ENCODE measurements at regions not wholly inside any gene's neighbourhood (a gene's known extent, or its start where the extent isn't known, plus 50 kb on each side); places are given as distances from the start of the nearest gene placed in this dataset.

DNA sequence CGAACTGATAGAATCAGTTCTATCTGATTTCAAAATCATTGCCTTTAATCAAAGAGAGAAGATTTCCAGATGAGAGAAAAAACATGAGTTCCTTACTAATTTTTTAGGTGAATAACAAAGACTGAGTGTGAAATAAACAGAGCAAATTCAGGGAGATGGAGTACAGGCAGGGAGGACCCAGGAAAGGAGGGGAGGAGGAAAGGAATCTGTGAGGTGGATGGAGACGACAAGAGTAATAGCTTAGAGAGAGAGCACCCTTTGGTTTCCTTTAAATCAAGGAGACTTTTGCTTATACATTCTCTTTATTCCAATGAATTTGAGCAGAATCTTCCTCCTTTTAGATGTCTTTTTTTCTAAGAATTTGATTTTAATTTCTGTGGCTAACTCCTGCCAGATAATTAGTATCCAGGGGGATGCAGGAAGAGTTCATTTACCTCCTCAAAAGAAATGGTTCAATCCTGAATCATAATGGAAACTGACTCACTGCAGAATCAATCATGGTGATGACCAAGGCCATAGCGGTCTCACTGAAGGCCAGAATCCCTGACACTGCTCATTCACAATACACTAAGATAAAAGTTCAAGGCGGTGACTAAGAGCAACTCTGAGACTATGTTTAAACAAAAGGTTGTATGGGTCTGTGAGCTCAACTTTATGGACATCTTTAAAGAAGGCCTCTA, 234.0 kb upstream of the ZC3H12C start:
- no peaks in the 10 kb centered on the region for H3K9me3 Mint-ChIP-seq
- ChIA-PET POLR2A (no interaction called here), CTCF (no interaction called here)
- no peak overlapping the region for H3K4me3 Mint-ChIP-seq
- DNase-seq, result no peak
- Histone ChIP-seq H3K4me1 (ENCODE audit: control insufficient read depth in 1 of 2, extremely low read depth in 1 of 2, insufficient read depth in 2 of 2, low read length in 2 of 2) (no peaks in the 10 kb centered on the region), H3K36me3 (ENCODE audit: control insufficient read depth in 2 of 2, extremely low read depth in 1 of 2, insufficient read depth in 1 of 2, low read length in 1 of 2) (no peaks in the 10 kb centered on the region), H3K27me3 (replicated peaks in 1 of 2; ENCODE audit: control insufficient read depth in 2 of 2, extremely low read depth in 1 of 2, insufficient read depth in 2 of 2, low read length in 1 of 2) (no peaks in the 10 kb centered on the region), H3K4me3 (ENCODE audit: control insufficient read depth in 1 of 2, extremely low read depth in 1 of 2, low read length in 1 of 2) (no peak overlapping the region), H3K9me3 (no peaks in the 10 kb centered on the region), H3K27ac (ENCODE audit: low read length) (no peak overlapping the region)
- H3K36me3 Mint-ChIP-seq, result no peaks in the 10 kb centered on the region
- no peak for ATAC-seq (replicated peaks in 1 of 4)
- H3K4me1 Mint-ChIP-seq, result no peaks in the 10 kb centered on the region
- no peak overlapping the region for H3K27ac Mint-ChIP-seq
- no CpG with 5 or more reads among the region's 4 CpGs for WGBS (ENCODE audit: insufficient coverage)
- H3K27me3 Mint-ChIP-seq, result no peaks in the 10 kb centered on the region

DNA sequence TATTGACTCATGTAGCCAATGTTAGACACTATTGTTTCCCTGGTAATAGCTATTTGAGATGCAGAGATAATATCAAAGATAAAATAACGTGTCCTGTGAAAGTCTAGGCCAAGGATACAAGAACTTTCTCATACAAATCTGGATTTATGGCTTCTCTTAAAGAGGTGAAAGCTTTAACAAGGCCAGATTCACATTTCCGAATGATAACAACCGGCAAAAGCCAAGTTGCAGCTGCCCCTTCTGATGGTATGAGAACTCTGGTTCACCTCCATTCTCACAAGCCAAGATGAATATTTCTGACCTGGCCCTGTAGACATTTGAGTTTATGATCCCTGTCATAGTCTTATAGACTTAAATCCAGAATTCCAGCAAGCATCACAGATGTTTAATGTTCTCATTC, 230.4 kb upstream of the ZC3H12C start:
- ATAC-seq (replicated peaks in 1 of 4), result no peak
- ChIA-PET POLR2A (no interaction called here), CTCF (no interaction called here)
- no peak overlapping the region for H3K4me3 Mint-ChIP-seq
- Histone ChIP-seq H3K27ac (ENCODE audit: low read length) (no peak overlapping the region), H3K27me3 (replicated peaks in 1 of 2; ENCODE audit: control insufficient read depth in 2 of 2, extremely low read depth in 1 of 2, insufficient read depth in 2 of 2, low read length in 1 of 2) (no peaks in the 10 kb centered on the region), H3K4me1 (ENCODE audit: control insufficient read depth in 1 of 2, extremely low read depth in 1 of 2, insufficient read depth in 2 of 2, low read length in 2 of 2) (no peaks in the 10 kb centered on the region), H3K4me3 (ENCODE audit: control insufficient read depth in 1 of 2, extremely low read depth in 1 of 2, low read length in 1 of 2) (no peak overlapping the region), H3K36me3 (ENCODE audit: control insufficient read depth in 2 of 2, extremely low read depth in 1 of 2, insufficient read depth in 1 of 2, low read length in 1 of 2) (no peaks in the 10 kb centered on the region), H3K9me3 (no peaks in the 10 kb centered on the region)
- WGBS (ENCODE audit: insufficient coverage), result 100% methylated on average over 1 of the region's 3 CpGs
- H3K27me3 Mint-ChIP-seq, result no peaks in the 10 kb centered on the region
- no peak overlapping the region for H3K27ac Mint-ChIP-seq
- no peaks in the 10 kb centered on the region for H3K4me1 Mint-ChIP-seq
- DNase-seq, result no peak
- no peaks in the 10 kb centered on the region for H3K36me3 Mint-ChIP-seq
- no peaks in the 10 kb centered on the region for H3K9me3 Mint-ChIP-seq

DNA sequence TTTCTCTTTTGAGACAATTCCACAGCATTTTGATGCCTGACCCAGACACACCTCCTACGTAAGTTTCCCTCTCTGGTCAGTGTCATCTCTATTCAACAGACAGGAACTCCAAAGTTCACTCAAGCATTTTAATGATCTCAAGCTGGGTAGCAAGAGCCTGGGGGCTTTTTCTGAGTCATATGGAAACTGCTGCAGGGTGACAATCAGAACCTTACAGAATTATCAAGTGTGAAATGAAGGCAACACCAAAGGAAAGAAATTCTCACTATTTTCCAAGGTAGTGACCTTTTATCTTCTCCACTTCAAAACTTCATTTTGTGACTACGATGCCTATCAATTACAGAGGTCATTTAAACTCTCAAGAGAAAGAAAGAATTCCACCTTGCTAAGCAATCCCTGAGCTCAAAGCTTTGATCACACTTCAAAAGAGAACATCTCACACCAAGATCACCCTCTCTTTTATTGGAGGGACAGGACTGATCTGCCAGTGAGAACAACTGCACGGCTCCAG, 229.0 kb upstream of the ZC3H12C start:
- no peaks in the 10 kb centered on the region for H3K36me3 ChIP-seq (ENCODE audit: control insufficient read depth in 2 of 2, extremely low read depth in 1 of 2, insufficient read depth in 1 of 2, low read length in 1 of 2)
- Mint-ChIP-seq H3K27ac (no peak overlapping the region), H3K27me3 (no peaks in the 10 kb centered on the region), H3K4me1 (no peaks in the 10 kb centered on the region), H3K9me3 (no peaks in the 10 kb centered on the region), H3K36me3 (no peaks in the 10 kb centered on the region), H3K4me3 (no peak overlapping the region)
- 80% methylated on average over 1 of the region's 3 CpGs for WGBS (ENCODE audit: insufficient coverage)
- no peaks in the 10 kb centered on the region for H3K4me1 ChIP-seq (ENCODE audit: control insufficient read depth in 1 of 2, extremely low read depth in 1 of 2, insufficient read depth in 2 of 2, low read length in 2 of 2)
- DNase-seq (no peak), ATAC-seq (replicated peaks in 1 of 4) (no peak)
- H3K4me3 ChIP-seq (ENCODE audit: control insufficient read depth in 1 of 2, extremely low read depth in 1 of 2, low read length in 1 of 2), result no peak overlapping the region
- POLR2A ChIA-PET, result no interaction called here
- H3K9me3 ChIP-seq, result no peaks in the 10 kb centered on the region
- H3K27me3 ChIP-seq (replicated peaks in 1 of 2; ENCODE audit: control insufficient read depth in 2 of 2, extremely low read depth in 1 of 2, insufficient read depth in 2 of 2, low read length in 1 of 2), result no peaks in the 10 kb centered on the region
- no peak overlapping the region for H3K27ac ChIP-seq (ENCODE audit: low read length)
- CTCF ChIA-PET, result interaction anchor here in 1 of 2 donors (0.7 kb wide), 1 partner anchor 474 kb away, joined by 3 read pairs; no protein-coding TSS in a partner anchor

DNA sequence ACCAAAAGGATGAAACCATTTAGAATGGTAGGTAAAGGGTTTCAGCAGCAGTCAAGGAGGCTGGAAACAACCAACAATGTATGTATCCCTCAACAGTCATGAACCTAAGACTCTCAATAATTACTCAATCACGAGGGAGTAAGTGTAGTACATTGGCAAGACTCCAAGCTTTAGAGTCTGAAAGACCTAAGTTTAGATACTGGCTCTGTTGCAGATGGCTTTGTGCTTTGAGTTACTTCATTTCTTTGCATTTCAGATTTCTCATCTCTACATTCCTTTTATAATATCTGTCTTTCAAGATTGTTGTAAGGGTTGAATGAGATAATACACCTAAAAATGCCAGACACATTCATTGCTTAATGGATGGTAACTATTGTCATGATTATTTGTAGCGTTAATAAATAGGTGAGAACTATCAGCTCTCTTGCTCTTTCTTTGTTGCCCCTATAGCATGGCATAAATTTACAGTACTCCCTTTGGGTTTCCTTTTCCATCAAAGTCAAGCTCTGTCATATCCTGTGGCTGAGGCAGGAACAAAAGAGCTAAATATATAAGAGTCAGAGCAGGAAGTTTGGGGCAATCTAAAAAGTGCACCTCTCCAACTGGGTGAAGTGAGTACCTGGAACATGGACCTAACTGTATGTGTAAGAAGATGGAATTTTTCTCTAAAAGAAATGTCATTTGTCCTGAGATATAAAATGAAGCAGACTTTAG, 228.2 kb upstream of the ZC3H12C start:
- H3K4me3 ChIP-seq (ENCODE audit: control insufficient read depth in 1 of 2, extremely low read depth in 1 of 2, low read length in 1 of 2), result no peak overlapping the region
- no peaks in the 10 kb centered on the region for H3K27me3 Mint-ChIP-seq
- no peak overlapping the region for H3K4me3 Mint-ChIP-seq
- no peaks in the 10 kb centered on the region for H3K27me3 ChIP-seq (replicated peaks in 1 of 2; ENCODE audit: control insufficient read depth in 2 of 2, extremely low read depth in 1 of 2, insufficient read depth in 2 of 2, low read length in 1 of 2)
- no peaks in the 10 kb centered on the region for H3K9me3 ChIP-seq
- no peak overlapping the region for H3K27ac ChIP-seq (ENCODE audit: low read length)
- DNase-seq (no peak), ATAC-seq (replicated peaks in 1 of 4) (no peak)
- no peaks in the 10 kb centered on the region for H3K4me1 ChIP-seq (ENCODE audit: control insufficient read depth in 1 of 2, extremely low read depth in 1 of 2, insufficient read depth in 2 of 2, low read length in 2 of 2)
- CTCF ChIA-PET, result interaction anchor here in 1 of 2 donors (0.6 kb wide), 1 partner anchor 721 kb away, joined by 3 read pairs; no protein-coding TSS in a partner anchor
- H3K27ac Mint-ChIP-seq, result no peak overlapping the region
- H3K9me3 Mint-ChIP-seq, result no peaks in the 10 kb centered on the region
- no peaks in the 10 kb centered on the region for H3K36me3 ChIP-seq (ENCODE audit: control insufficient read depth in 2 of 2, extremely low read depth in 1 of 2, insufficient read depth in 1 of 2, low read length in 1 of 2)
- WGBS (ENCODE audit: insufficient coverage), result no CpG with 5 or more reads among the region's 2 CpGs
- no peaks in the 10 kb centered on the region for H3K4me1 Mint-ChIP-seq
- no peaks in the 10 kb centered on the region for H3K36me3 Mint-ChIP-seq
- POLR2A ChIA-PET, result no interaction called here

DNA sequence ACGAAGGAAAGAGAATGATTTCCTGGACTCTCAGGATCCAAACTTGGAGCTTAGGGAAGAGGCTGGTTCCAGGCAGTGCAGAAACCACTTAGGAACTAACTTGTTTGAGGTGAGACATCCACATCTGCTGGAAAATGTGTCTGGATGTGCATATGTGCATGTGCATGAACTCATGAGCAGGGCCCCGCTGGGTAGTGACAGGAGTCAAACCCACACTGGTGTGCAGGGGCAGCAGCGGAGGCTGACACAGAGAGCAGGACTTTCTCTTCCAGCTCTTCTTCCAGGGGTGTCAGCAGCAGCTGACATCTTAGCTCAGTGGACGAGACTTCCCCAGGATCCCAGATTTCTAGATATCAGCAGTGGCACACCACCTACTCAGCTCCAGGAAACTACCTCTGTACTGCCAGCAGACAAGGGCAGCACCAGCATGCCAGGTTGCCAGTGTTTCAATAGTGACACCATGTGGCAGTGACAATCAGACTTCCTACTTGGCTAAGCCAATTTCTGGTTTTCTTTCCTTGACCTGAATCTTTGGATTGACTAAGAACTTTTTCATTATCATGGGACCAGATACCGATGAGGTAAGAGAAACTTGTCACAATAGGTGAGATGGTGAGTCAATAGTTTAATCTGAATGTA, 227.5 kb upstream of the ZC3H12C start:
- Mint-ChIP-seq H3K36me3 (no peaks in the 10 kb centered on the region), H3K27ac (no peak overlapping the region), H3K4me1 (no peaks in the 10 kb centered on the region), H3K9me3 (peaks cover 0 to 4% (median 3%) of the 10 kb centered on the region in 3 donors), H3K27me3 (no peaks in the 10 kb centered on the region), H3K4me3 (no peak overlapping the region)
- Histone ChIP-seq H3K27me3 (replicated peaks in 1 of 2; ENCODE audit: control insufficient read depth in 2 of 2, extremely low read depth in 1 of 2, insufficient read depth in 2 of 2, low read length in 1 of 2) (no peaks in the 10 kb centered on the region), H3K36me3 (ENCODE audit: control insufficient read depth in 2 of 2, extremely low read depth in 1 of 2, insufficient read depth in 1 of 2, low read length in 1 of 2) (no peaks in the 10 kb centered on the region), H3K27ac (ENCODE audit: low read length) (no peak overlapping the region), H3K4me1 (ENCODE audit: control insufficient read depth in 1 of 2, extremely low read depth in 1 of 2, insufficient read depth in 2 of 2, low read length in 2 of 2) (no peaks in the 10 kb centered on the region), H3K9me3 (no peaks in the 10 kb centered on the region), H3K4me3 (ENCODE audit: control insufficient read depth in 1 of 2, extremely low read depth in 1 of 2, low read length in 1 of 2) (no peak overlapping the region)
- DNase-seq (no peak), ATAC-seq (replicated peaks in 1 of 4) (no peak)
- WGBS (ENCODE audit: insufficient coverage), result 82% methylated on average over 3 of the region's 5 CpGs
- ChIA-PET CTCF (interaction anchor here in 1 of 2 donors (0.6 kb wide), 1 partner anchor 721 kb away, joined by 3 read pairs; no protein-coding TSS in a partner anchor), POLR2A (no interaction called here)

DNA sequence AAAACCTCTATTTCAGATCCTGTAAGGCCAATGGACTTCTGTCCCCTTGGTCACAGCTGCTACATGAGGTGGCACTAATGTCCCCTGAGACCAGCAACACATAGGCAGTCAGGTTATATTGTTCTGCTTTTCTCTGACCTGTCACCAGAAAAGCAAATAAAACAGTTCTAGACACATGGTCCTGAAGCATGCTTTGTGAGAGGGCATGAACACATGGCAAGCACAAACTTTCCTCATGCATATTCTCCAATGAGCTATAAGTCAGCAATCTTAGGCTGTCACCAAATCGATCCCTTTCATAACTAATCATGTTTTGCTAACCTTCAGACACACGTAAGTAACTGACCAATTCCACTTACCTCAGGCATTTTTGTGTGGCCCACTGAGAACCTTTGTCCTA, 225.4 kb upstream of the ZC3H12C start:
- peaks cover 1 to 9% (median 4%) of the 10 kb centered on the region in 3 donors for H3K9me3 Mint-ChIP-seq
- H3K27me3 Mint-ChIP-seq, result no peaks in the 10 kb centered on the region
- ChIA-PET CTCF (no interaction called here), POLR2A (no interaction called here)
- no peaks in the 10 kb centered on the region for H3K4me1 Mint-ChIP-seq
- Histone ChIP-seq H3K27ac (ENCODE audit: low read length) (no peak overlapping the region), H3K4me3 (ENCODE audit: control insufficient read depth in 1 of 2, extremely low read depth in 1 of 2, low read length in 1 of 2) (no peak overlapping the region), H3K36me3 (ENCODE audit: control insufficient read depth in 2 of 2, extremely low read depth in 1 of 2, insufficient read depth in 1 of 2, low read length in 1 of 2) (no peaks in the 10 kb centered on the region), H3K27me3 (replicated peaks in 1 of 2; ENCODE audit: control insufficient read depth in 2 of 2, extremely low read depth in 1 of 2, insufficient read depth in 2 of 2, low read length in 1 of 2) (no peaks in the 10 kb centered on the region), H3K9me3 (no peaks in the 10 kb centered on the region), H3K4me1 (ENCODE audit: control insufficient read depth in 1 of 2, extremely low read depth in 1 of 2, insufficient read depth in 2 of 2, low read length in 2 of 2) (no peaks in the 10 kb centered on the region)
- H3K27ac Mint-ChIP-seq, result no peak overlapping the region
- WGBS (ENCODE audit: insufficient coverage), result 63% methylated on average over 1 of the region's 2 CpGs
- no peak overlapping the region for H3K4me3 Mint-ChIP-seq
- DNase-seq (no peak), ATAC-seq (replicated peaks in 1 of 4) (no peak)
- H3K36me3 Mint-ChIP-seq, result no peaks in the 10 kb centered on the region

Measured in T-cell (primary cell).